GM23338 (cell line): ENCODE measurements at regions not wholly inside any gene's neighbourhood (a gene's known extent, or its start where the extent isn't known, plus 50 kb on each side); places are given as distances from the start of the nearest gene placed in this dataset.

Source experiments
- ATAC-seq: fragments of 200-7000 bp; cut with Tn5 transposase; 3 replicates; pipeline ENCODE4 v1.9.1; 2020
- DNase-seq: peaks from one replicate; pipeline ENCODE4 v3.0.0-alpha.2; 2015; ENCODE audit warnings: low spot score
- H2AFZ ChIP-seq: fragments of 200-600 bp; sonication (generic); 2 replicates; pipeline ENCODE4 v1.8.0; 2016; ENCODE audit warnings: antibody characterized with exemption, mild to moderate bottlenecking, moderate library complexity
- H3F3A ChIP-seq: fragments of 200-600 bp; sonication (generic); replicated peaks from 2 replicates; pipeline ENCODE4 v1.8.0; 2017; ENCODE audit warnings: antibody characterized with exemption, mixed run types, low read depth
- H3K27ac ChIP-seq: fragments of 200-600 bp; sonication (generic); 2 replicates; pipeline ENCODE4 v1.6.1; 2016; ENCODE audit warnings: low read depth
- H3K27me3 ChIP-seq: fragments of 200-600 bp; sonication (generic); 2 replicates; pipeline ENCODE4 v1.8.0; 2016; ENCODE audit warnings: mild to moderate bottlenecking, mixed run types, moderate library complexity; ENCODE audit not compliant: insufficient read depth
- H3K36me3 ChIP-seq: fragments of 200-600 bp; sonication (generic); 2 replicates; pipeline ENCODE4 v1.8.0; 2016; ENCODE audit warnings: mild to moderate bottlenecking; ENCODE audit not compliant: insufficient read depth
- H3K4me1 ChIP-seq: fragments of 200-600 bp; sonication (generic); 2 replicates; pipeline ENCODE4 v1.8.0; 2016; ENCODE audit warnings: mild to moderate bottlenecking, moderate library complexity; ENCODE audit not compliant: insufficient read depth
- H3K4me2 ChIP-seq: fragments of 200-600 bp; sonication (generic); 2 replicates; pipeline ENCODE4 v1.7.1; 2017; ENCODE audit warnings: mixed run types
- H3K4me3 ChIP-seq: fragments of 200-600 bp; sonication (generic); 2 replicates; pipeline ENCODE4 v1.6.1; 2016; ENCODE audit warnings: mixed run types
- H3K79me2 ChIP-seq: fragments of 200-600 bp; sonication (generic); replicated peaks from 2 replicates; pipeline ENCODE4 v1.8.0; 2017; ENCODE audit warnings: mild to moderate bottlenecking; ENCODE audit not compliant: insufficient read depth
- H3K9me2 ChIP-seq: fragments of 200-600 bp; sonication (generic); 2 replicates; pipeline ENCODE4 v1.8.0; 2017; ENCODE audit not compliant: insufficient read depth
- H4K20me1 ChIP-seq: fragments of 200-600 bp; sonication (generic); replicated peaks from 2 replicates; pipeline ENCODE4 v1.8.0; 2017; ENCODE audit warnings: mild to moderate bottlenecking; ENCODE audit not compliant: insufficient read depth
- H3K27ac Mint-ChIP-seq: 2 replicates; pipeline ENCODE4 v1.8.0; 2020; ENCODE audit warnings: inconsistent platforms, mild to moderate bottlenecking, moderate library complexity, mixed read lengths
- H3K27me3 Mint-ChIP-seq: 3 replicates; pipeline ENCODE4 v1.8.0; 2022; ENCODE audit warnings: low read depth, mild to moderate bottlenecking, moderate library complexity, mixed read lengths, inconsistent platforms; ENCODE audit not compliant: insufficient read depth, poor library complexity
- H3K36me3 Mint-ChIP-seq: 3 replicates; pipeline ENCODE4 v1.8.0; 2021; ENCODE audit warnings: low read depth, mild to moderate bottlenecking, inconsistent platforms, moderate library complexity, mixed read lengths
- H3K4me1 Mint-ChIP-seq: 3 replicates; pipeline ENCODE4 v1.8.0; 2020; ENCODE audit warnings: mild to moderate bottlenecking, inconsistent platforms, mixed read lengths
- H3K4me3 Mint-ChIP-seq: 3 replicates; pipeline ENCODE4 v1.8.0; 2021; ENCODE audit warnings: moderate library complexity, mild to moderate bottlenecking, inconsistent platforms, mixed read lengths
- H3K9me3 Mint-ChIP-seq: 3 replicates; pipeline ENCODE4 v1.8.0; 2020; ENCODE audit warnings: moderate library complexity, mild to moderate bottlenecking, inconsistent platforms, mixed read lengths
- CREB1 ChIP-seq: fragments of 250-450 bp; sonication (Bioruptor Pico); IDR thresholded peaks from 2 replicates; pipeline ENCODE4 v1.5.0; 2020; ENCODE audit warnings: low read depth, mild to moderate bottlenecking, moderate library complexity
- CTCF ChIP-seq, 2 experiments: fragments of 200-600 bp in 1 of 2; sonication (generic) in 1 of 2; conservative IDR thresholded peaks; 2 replicates each; pipeline versions ENCODE4 v1.5.1 to v1.6.1; 2016 to 2017; ENCODE audit warnings: antibody characterized with exemption in 2 of 2, low read depth in 2 of 2, mild to moderate bottlenecking in 2 of 2, moderate library complexity in 1 of 2
- ETS1 ChIP-seq: IDR thresholded peaks from 2 replicates; pipeline ENCODE4 v1.6.1; 2016; ENCODE audit warnings: antibody characterized with exemption
- EZH2 ChIP-seq: fragments of 200-600 bp; sonication (generic); IDR thresholded peaks from one replicate; pipeline ENCODE4 v1.8.0; 2017; ENCODE audit warnings: antibody characterized with exemption, mild to moderate bottlenecking, low read depth; ENCODE audit not compliant: unreplicated experiment
- EZH2phosphoT487 ChIP-seq: fragments of 200-600 bp; sonication (generic); IDR thresholded peaks from one replicate; pipeline ENCODE4 v1.8.1; 2018; ENCODE audit warnings: antibody characterized with exemption; ENCODE audit not compliant: unreplicated experiment
- JUNB ChIP-seq: IDR thresholded peaks from one replicate; pipeline ENCODE4 v1.6.1; 2016; ENCODE audit warnings: antibody characterized with exemption; ENCODE audit not compliant: unreplicated experiment
- NANOG ChIP-seq: IDR thresholded peaks from 2 replicates; pipeline ENCODE4 v1.6.1; 2016; ENCODE audit warnings: antibody characterized with exemption, borderline replicate concordance
- POLR2AphosphoS5 ChIP-seq: IDR thresholded peaks from 2 replicates; pipeline ENCODE4 v1.6.1; 2016; ENCODE audit warnings: antibody characterized with exemption, low read depth
- STAT1 ChIP-seq: IDR thresholded peaks from one replicate; pipeline ENCODE4 v1.6.1; 2016; ENCODE audit warnings: antibody characterized with exemption; ENCODE audit not compliant: unreplicated experiment
- ZNF114 ChIP-seq: fragments of 250-450 bp; sonication (Bioruptor Pico); IDR thresholded peaks from 2 replicates; pipeline ENCODE4 v1.5.0; 2020; ENCODE audit warnings: mild to moderate bottlenecking, moderate library complexity
- ZNF331 ChIP-seq: fragments of 250-450 bp; sonication (Bioruptor Pico); IDR thresholded peaks from 2 replicates; pipeline ENCODE4 v1.5.0; 2020; ENCODE audit warnings: low read depth, mild to moderate bottlenecking, moderate library complexity
- TF ChIP-seq, protein P1 (sequence below): IDR thresholded peaks from one replicate; pipeline ENCODE4 v1.6.1; 2018; ENCODE audit warnings: antibody characterized with exemption; ENCODE audit not compliant: unreplicated experiment
- TF ChIP-seq, protein P2 (sequence below): fragments of 250-450 bp; sonication (Bioruptor Pico); IDR thresholded peaks from 2 replicates; pipeline ENCODE4 v1.5.0; 2020; ENCODE audit warnings: mild to moderate bottlenecking, moderate library complexity

DNA sequence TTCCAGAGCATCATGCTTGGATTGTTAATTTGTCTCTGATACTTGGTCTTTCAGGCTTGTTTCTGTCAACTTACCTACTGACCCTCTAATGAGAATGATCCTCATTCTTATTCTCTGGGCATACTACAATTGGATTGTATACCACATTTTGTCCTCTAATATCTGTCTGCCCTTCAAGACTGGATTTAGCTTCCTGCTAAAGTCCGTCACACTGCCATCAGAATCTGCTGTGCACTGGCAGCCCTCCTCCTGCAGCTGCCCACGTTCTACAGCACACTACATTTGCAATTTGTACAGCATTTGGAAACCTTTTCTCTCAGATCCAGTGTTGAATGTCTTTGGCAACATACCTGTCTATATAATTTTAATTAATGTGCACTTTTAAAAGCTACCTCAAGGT lies 183.1 kb downstream of the ZNF330 start:
- Histone ChIP-seq H4K20me1 (no peaks in the 10 kb centered on the region), H3K79me2 (no peaks in the 10 kb centered on the region), H2AFZ (no peak overlapping the region), H3K9me2 (no peaks in the 10 kb centered on the region), H3K27ac (no peak overlapping the region), H3K27me3 (no peaks in the 10 kb centered on the region), H3F3A (no peaks in the 10 kb centered on the region), H3K4me3 (no peak overlapping the region), H3K4me2 (no peak overlapping the region), H3K36me3 (no peaks in the 10 kb centered on the region), H3K4me1 (no peaks in the 10 kb centered on the region)
- Mint-ChIP-seq H3K4me1 (no peaks in the 10 kb centered on the region), H3K27me3 (no peaks in the 10 kb centered on the region), H3K9me3 (no peaks in the 10 kb centered on the region; the same call in 2 of the 3 replicates), H3K36me3 (no peaks in the 10 kb centered on the region), H3K27ac (no peak overlapping the region), H3K4me3 (no peak overlapping the region)
- no peak for TF ChIP-seq JUNB
- no peak for TF ChIP-seq ZNF114 (CRISPR knock-in tag)
- TF ChIP-seq CREB1 (CRISPR knock-in tag) = no peak
- TF ChIP-seq EZH2phosphoT487 = no peak
- TF ChIP-seq POLR2AphosphoS5 = no peak
- no peak for TF ChIP-seq ZNF331 (CRISPR knock-in tag)
- no peak for TF ChIP-seq STAT1
- TF ChIP-seq, protein P1, sequence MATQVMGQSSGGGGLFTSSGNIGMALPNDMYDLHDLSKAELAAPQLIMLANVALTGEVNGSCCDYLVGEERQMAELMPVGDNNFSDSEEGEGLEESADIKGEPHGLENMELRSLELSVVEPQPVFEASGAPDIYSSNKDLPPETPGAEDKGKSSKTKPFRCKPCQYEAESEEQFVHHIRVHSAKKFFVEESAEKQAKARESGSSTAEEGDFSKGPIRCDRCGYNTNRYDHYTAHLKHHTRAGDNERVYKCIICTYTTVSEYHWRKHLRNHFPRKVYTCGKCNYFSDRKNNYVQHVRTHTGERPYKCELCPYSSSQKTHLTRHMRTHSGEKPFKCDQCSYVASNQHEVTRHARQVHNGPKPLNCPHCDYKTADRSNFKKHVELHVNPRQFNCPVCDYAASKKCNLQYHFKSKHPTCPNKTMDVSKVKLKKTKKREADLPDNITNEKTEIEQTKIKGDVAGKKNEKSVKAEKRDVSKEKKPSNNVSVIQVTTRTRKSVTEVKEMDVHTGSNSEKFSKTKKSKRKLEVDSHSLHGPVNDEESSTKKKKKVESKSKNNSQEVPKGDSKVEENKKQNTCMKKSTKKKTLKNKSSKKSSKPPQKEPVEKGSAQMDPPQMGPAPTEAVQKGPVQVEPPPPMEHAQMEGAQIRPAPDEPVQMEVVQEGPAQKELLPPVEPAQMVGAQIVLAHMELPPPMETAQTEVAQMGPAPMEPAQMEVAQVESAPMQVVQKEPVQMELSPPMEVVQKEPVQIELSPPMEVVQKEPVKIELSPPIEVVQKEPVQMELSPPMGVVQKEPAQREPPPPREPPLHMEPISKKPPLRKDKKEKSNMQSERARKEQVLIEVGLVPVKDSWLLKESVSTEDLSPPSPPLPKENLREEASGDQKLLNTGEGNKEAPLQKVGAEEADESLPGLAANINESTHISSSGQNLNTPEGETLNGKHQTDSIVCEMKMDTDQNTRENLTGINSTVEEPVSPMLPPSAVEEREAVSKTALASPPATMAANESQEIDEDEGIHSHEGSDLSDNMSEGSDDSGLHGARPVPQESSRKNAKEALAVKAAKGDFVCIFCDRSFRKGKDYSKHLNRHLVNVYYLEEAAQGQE = no peak
- no peak for TF ChIP-seq NANOG
- TF ChIP-seq EZH2 = no peak
- TF ChIP-seq, protein P2, sequence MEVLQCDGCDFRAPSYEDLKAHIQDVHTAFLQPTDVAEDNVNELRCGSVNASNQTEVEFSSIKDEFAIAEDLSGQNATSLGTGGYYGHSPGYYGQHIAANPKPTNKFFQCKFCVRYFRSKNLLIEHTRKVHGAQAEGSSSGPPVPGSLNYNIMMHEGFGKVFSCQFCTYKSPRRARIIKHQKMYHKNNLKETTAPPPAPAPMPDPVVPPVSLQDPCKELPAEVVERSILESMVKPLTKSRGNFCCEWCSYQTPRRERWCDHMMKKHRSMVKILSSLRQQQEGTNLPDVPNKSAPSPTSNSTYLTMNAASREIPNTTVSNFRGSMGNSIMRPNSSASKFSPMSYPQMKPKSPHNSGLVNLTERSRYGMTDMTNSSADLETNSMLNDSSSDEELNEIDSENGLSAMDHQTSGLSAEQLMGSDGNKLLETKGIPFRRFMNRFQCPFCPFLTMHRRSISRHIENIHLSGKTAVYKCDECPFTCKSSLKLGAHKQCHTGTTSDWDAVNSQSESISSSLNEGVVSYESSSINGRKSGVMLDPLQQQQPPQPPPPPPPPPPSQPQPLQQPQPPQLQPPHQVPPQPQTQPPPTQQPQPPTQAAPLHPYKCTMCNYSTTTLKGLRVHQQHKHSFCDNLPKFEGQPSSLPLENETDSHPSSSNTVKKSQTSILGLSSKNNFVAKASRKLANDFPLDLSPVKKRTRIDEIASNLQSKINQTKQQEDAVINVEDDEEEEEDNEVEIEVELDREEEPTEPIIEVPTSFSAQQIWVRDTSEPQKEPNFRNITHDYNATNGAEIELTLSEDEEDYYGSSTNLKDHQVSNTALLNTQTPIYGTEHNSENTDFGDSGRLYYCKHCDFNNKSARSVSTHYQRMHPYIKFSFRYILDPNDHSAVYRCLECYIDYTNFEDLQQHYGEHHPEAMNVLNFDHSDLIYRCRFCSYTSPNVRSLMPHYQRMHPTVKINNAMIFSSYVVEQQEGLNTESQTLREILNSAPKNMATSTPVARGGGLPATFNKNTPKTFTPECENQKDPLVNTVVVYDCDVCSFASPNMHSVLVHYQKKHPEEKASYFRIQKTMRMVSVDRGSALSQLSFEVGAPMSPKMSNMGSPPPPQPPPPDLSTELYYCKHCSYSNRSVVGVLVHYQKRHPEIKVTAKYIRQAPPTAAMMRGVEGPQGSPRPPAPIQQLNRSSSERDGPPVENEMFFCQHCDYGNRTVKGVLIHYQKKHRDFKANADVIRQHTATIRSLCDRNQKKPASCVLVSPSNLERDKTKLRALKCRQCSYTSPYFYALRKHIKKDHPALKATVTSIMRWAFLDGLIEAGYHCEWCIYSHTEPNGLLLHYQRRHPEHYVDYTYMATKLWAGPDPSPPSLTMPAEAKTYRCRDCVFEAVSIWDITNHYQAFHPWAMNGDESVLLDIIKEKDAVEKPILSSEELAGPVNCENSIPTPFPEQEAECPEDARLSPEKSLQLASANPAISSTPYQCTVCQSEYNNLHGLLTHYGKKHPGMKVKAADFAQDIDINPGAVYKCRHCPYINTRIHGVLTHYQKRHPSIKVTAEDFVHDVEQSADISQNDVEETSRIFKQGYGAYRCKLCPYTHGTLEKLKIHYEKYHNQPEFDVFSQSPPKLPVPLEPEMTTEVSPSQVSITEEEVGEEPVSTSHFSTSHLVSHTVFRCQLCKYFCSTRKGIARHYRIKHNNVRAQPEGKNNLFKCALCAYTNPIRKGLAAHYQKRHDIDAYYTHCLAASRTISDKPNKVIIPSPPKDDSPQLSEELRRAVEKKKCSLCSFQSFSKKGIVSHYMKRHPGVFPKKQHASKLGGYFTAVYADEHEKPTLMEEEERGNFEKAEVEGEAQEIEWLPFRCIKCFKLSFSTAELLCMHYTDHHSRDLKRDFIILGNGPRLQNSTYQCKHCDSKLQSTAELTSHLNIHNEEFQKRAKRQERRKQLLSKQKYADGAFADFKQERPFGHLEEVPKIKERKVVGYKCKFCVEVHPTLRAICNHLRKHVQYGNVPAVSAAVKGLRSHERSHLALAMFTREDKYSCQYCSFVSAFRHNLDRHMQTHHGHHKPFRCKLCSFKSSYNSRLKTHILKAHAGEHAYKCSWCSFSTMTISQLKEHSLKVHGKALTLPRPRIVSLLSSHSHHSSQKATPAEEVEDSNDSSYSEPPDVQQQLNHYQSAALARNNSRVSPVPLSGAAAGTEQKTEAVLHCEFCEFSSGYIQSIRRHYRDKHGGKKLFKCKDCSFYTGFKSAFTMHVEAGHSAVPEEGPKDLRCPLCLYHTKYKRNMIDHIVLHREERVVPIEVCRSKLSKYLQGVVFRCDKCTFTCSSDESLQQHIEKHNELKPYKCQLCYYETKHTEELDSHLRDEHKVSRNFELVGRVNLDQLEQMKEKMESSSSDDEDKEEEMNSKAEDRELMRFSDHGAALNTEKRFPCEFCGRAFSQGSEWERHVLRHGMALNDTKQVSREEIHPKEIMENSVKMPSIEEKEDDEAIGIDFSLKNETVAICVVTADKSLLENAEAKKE (CRISPR knock-in tag) = no peak
- TF ChIP-seq CTCF (conservative IDR thresholded peaks at IDR 0.05; ENCODE audit: low read depth in 2 of 2) = no peak
- no peak for TF ChIP-seq ETS1
- no peak for DNase-seq
- ATAC-seq = no peak
